ENCODE measurements at regions not wholly inside any gene's neighbourhood (a gene's known extent, or its start where the extent isn't known, plus 50 kb on each side); places are given as distances from the start of the nearest gene placed in this dataset.

- POLR2A ChIA-PET, result no interaction called here
Observed at GRCh38 chr2:116918574-116918973, 895.9 kb upstream of the DDX18 start.

More at GRCh38 chr2:116918574-116918973, 895.9 kb upstream of the DDX18 start:
- Histone ChIP-seq H3K9me2 (ENCODE audit: insufficient read depth) (no peaks in the 10 kb centered on the region), H3K9me3 (ENCODE audit: control insufficient read depth in 1 of 2, insufficient read depth in 1 of 2, low read depth in 1 of 2, low read length in 2 of 2) (peaks cover 18 to 40% of the 10 kb centered on the region in 2 experiments; a peak in 2 of 4 replicates), H3K27ac (ENCODE audit: low read depth, low read length) (no peak overlapping the region), H3K4me3 (replicated peaks in 1 of 2; ENCODE audit: low read depth in 1 of 2, low read length in 2 of 2) (no peak overlapping the region), H3K27me3 (ENCODE audit: insufficient read depth, low read length) (no peaks in the 10 kb centered on the region), H3K9ac (ENCODE audit: low read length) (no peak overlapping the region), H2AFZ (ENCODE audit: low read depth, low read length, poor library complexity, severe bottlenecking) (no peak overlapping the region), H3K36me3 (ENCODE audit: control insufficient read depth in 1 of 2, insufficient read depth in 2 of 2, low read length in 2 of 2) (no peaks in the 10 kb centered on the region), H3K4me2 (ENCODE audit: low read length) (no peak overlapping the region), H3K4me1 (ENCODE audit: control insufficient read depth in 1 of 2, insufficient read depth in 2 of 2, low read length in 2 of 2) (no peaks in the 10 kb centered on the region), H4K20me1 (ENCODE audit: insufficient read depth) (no peaks in the 10 kb centered on the region), H3K79me2 (ENCODE audit: insufficient read depth, low read length) (no peaks in the 10 kb centered on the region)
- intact Hi-C loops (cut with micrococcal nuclease), result no loop called here
- RAD21 ChIA-PET (ENCODE audit: low non-redundant PET in 1 of 2, low total read pairs in 2 of 2, uncharacterized antibody in 2 of 2, unreplicated experiment in 2 of 2), result no interaction called here
- CTCF ChIA-PET, result no interaction called here
- no peak for DNase-seq (ENCODE audit: low read depth, low spot score)
- TF ChIP-seq YY1 (IDR thresholded peaks at IDR 0.05; ENCODE audit: extremely low read depth, insufficient replicate concordance, low read depth, low read length) (no peak), JUND (IDR thresholded peaks at IDR 0.05) (no peak), SIN3A (IDR thresholded peaks at IDR 0.05; ENCODE audit: low read depth) (no peak), TCF7L2 (IDR thresholded peaks at IDR 0.05; ENCODE audit: borderline replicate concordance, extremely low read depth, insufficient read depth, insufficient read length) (no peak), POLR2AphosphoS5 (IDR thresholded peaks at IDR 0.05; ENCODE audit: low read depth, low read length) (no peak), REST (IDR thresholded peaks at IDR 0.05; ENCODE audit: low read depth) (no peak), ELF1 (IDR thresholded peaks at IDR 0.05; ENCODE audit: borderline replicate concordance, low read depth) (no peak), CBX3 (IDR thresholded peaks at IDR 0.05; ENCODE audit: low read depth) (no peak), ZNF274 (IDR thresholded peaks at IDR 0.05; ENCODE audit: low read depth, low read length) (no peak), CTCF (IDR thresholded peaks at IDR 0.05 in 2 of 3, conservative IDR thresholded peaks at IDR 0.05 in 1 of 3; ENCODE audit: borderline replicate concordance in 1 of 3, insufficient read depth in 1 of 3, low read depth in 2 of 3, low read length in 2 of 3) (no peak), CEBPB (IDR thresholded peaks at IDR 0.05; ENCODE audit: low read depth) (no peak)
- no peak for ATAC-seq
- BruUV-seq (replicated peaks), result no TSS peak
